ENCODE measurements at regions not wholly inside any gene's neighbourhood (a gene's known extent, or its start where the extent isn't known, plus 50 kb on each side); places are given as distances from the start of the nearest gene placed in this dataset.
A peak's percentile ranks its signal among the peaks of the same experiment; 100 is the strongest.

DNA sequence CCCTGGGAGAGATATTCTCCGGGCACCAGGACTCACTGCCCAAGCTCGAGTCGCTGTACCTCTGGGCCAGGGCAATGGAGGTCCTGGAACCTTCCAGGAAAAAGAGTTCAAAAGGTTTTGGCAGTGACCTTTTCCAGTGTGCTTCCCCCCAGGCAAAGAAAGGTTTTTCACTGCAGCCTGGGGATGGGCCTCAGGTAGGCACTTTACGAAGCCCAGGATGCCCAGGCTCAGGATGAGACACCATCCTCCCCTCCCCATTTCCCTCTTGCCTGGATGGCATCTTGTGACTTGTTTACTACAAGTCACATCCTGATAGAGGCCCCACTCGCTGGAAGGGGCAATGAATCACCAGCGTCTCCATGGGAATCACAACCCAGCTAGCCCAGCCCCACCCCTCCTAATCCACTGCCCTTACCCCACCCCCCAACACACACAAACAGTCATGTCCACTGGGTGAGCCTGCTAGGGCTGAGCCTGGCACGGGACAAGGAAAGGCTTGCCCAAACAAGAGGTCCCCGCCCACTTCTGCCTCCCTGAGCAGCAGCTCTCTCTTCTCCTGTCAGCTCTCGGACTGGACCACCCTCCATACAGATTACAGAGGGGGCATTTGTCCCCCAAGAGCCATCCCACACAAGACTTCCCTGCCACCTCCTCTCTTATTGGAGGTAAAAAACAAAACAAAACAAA is 93.8 kb upstream of the SMNDC1 start:
- peak; percentile 99 for DNase-seq

DNA sequence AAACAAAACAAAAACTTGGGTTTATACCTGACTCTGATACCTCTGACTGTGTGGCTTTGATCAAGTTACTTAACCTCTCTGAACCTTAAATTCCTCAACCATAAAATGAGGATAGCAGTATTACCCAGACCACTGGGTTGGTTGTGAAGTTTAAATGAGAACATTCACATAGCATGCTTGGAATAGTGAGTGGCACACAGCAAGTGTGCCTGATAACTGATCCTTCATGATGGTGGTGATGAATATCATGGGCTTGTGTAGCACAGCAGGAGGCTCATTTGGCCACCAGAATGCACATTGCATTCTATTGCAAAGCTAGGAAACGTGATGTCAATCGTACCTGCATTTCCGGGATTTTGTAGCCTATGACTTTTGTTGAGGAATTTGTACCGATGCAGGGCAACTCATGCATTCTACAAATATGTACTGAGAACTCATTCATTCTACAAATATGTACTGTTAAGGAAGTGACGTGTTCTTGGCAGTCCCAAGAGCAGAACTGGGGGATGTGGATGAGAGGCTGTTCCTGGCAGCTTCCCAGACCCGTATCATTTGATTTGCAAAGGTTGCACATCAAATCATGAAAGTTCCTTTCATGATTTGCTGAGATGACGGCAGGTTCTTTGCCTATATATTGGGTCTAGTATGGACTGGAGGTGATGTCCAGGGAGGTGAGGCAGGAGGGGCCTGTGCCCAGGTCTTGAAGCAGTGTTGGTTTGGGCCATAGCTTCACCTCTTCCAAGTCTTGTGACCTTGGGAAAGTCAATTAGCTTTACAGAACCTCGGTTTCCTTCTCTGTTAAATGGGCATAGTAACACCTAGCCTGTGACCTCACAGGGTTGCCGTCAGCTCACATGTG is 94.6 kb upstream of the SMNDC1 start:
- peak; percentile 98 for DNase-seq

DNA sequence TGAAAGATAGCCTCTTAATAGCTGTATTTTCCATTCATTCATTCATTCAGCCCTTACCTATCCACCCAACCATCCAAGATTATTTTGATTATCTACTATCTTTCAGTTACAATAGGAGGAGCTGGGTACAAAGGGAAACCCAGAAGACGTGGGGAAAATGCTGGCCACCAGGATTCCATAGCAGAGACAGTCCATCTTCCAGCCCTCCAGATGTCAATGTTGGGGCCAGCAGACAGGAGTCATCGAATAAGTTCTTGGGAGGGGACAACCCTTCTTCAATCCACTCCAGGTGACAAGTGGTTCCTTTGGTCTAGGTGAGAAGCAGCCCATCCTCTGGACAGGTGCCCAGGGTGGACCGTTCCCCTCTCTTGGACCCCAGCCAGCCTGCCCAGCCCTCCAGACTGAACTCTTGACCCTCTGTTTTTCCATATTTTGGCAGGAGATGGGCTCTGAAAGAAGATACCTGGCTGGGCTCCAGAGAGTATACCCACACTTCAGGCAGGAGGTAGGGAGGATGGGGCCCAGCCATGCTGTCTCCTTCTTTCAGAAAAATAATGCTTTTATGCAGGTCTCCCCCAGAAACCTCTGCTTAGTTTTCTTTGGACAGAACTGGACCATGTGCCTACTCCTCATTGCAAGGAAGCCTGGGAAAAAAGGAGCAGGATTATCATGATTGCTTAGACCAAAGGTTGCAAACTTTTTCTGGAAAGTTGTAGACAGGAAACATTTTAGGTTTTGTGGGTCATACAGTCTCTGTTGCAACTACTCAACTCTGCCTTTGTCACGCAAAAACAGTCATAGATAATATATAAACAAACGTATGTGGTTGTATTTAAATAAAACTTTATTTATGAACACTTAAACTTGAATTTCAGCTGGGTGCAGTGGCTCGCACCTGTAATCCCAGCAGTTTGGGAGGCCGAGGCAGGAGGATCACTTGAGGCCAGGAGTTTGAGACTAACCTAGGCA is 95.5 kb upstream of the SMNDC1 start:
- no peak for DNase-seq

DNA sequence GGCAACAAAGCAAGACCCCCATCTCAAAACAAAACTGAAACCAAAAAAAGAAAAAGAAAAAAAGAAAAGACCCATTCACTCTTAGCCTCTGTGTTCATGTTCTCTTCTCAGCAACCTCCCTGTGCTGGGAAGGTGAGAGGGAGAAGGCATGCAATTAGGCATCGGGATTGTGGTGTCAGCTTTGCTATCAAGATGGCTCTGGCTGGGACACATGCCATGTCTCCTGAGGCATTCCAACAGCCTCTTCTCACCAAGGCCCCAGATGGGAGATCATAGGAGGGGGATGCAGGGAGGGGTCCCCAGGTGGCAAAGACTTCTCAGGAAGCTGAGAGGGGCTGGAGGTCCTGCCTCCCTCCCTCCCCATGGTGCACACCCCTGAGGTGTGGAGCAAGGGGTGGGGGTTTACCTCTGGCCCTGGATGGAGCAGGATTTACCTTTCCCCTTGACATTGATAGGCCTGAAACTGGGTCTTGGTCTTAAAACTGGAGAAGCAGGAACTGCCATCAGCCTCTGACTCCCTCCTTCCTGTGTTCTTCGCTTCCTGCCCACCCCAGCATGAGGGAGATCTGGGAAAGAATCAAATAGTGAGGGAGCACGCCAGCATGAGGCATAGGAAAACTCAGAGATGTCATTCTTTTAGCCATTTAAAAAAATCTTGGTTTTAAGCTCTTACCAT is 96.2 kb upstream of the DUSP5 start:
- peak; percentile 62 for DNase-seq

DNA sequence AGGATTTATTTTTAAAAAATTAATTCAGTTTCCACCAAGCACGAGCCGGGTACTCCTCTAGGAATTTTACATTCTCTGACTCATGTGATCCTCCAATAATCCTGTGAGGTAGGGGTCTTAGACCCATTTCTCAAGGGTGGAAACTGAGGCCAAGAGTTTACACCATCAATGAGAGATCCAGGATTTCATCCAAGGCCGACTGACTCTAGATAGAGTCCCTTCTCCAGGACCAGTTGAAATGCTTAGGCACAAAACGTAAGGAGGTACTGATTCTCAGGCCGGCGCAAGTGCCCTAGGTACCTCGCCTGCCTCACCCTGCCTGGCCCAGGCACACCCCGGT is 95.7 kb upstream of the DUSP5 start:
- DNase-seq: no peak

DNA sequence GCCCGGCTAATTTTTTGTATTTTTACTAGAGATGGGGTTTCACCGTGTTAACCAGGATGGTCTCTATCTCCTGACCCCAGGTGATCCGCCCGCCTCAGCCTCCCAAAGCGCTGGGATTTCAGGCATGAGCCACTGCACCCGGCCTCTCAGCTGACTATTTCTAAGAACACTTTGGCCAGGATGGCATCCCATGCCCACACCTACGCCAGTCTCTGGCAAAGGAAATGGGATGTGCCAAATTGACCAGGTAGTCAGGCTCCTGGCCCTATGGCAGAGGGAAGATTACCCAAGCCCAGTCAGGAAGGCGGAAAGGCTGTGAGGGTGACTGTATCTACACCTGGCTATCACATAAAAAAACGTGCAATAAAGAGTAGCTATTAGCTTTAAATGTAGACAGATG is 94.1 kb upstream of the DUSP5 start:
- no peak for DNase-seq

DNA sequence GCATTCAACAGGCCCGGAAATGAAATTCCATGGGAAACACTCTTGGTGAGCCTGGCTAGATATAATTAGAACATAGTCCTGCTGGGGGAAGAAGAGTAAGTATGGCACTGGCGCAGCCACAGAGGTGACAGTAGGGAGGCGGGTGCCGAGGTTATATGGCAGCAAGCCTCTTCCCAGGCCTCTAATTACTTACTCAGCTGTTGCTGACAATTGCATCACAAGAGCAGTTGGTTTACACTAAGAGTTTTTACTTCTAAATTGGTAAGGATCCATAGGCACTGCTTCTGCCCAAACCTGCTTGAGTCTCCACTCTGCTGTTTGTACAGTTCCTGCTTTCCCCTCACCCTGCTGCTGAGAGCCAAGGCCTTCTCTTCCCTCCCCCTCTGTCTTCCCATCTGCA is 93.3 kb upstream of the DUSP5 start:
- DNase-seq: no peak

DNA sequence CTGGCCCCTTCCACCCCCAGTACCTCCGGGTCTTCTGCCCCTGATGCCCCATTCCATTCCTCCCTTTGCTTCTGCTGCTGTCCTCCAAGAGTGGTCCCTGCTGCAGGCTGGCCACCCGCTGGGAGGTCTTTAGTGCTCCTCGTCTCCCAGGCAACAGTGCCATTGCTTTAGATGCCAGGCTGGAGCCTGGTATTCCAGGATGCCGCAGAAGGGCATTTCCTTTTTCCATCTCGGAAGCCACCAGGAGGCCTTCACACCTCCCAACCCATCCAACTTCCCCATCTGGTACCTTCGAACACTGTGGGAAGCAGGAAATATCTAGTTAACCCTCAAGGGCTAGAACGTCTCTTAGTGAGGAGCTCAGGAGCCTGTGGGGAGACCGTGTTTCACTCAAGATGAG is 92.9 kb upstream of the DUSP5 start:
- no peak for DNase-seq

DNA sequence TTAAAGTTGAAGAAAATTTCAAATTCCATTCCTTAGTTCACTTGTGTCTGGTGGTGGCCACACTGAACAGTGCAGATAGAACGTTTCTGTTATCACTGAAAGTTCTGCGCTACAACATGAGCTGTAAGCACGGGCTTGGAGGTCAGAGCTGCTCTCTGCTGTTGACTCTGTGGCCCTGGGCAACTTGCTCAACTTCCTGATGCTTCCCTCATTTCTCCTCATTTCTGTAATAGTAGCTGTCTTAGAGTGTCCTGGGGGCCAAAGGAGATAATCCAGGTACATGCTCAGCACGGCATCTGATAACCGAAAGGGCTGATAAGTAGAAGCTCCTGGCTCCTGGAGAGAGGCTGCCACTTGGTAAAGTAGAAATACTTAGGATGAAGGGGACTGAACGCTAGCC is 92.3 kb upstream of the DUSP5 start:
- DNase-seq: no peak

DNA sequence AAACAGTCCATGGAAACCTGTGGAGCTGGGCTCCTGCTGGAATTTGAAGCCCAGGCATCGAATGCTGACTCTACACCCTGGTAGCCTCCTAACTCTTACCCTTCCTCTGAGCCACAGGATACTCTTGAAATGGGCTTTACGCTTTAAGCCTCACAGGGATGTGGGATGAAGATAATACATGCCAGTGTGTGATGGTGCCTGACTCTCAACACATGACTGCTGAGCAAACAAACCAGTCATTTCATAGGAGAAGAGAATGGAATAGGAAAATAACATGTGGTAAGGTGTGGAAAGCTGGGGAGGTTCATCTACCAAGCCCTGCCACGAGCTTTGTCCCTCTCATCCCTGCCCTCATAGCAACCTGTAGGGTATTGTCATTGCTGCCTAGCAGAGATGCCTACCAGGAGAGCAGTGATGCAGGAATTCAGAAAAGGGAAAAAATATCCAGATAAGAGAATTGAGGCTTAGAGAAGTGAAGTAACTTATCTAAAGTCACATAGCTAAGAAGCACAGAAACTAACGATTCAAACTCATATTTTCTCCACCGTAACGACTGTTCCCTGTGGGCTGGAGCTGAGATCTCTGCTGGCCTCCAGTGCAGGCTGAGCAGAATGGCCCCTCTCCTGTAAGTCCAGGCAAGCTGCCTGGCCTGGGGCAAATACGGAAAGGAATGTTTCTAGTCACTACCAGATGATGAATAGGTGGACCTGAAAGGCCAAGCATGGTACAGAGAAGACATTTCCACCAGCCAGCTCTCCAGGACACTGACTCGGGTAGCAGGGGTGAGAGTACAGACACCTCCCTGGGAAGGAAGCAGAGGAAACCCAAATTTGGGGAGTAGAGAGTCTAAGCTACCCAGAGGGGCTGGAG is 90.2 kb upstream of the DUSP5 start:
- no peak for DNase-seq

DNA sequence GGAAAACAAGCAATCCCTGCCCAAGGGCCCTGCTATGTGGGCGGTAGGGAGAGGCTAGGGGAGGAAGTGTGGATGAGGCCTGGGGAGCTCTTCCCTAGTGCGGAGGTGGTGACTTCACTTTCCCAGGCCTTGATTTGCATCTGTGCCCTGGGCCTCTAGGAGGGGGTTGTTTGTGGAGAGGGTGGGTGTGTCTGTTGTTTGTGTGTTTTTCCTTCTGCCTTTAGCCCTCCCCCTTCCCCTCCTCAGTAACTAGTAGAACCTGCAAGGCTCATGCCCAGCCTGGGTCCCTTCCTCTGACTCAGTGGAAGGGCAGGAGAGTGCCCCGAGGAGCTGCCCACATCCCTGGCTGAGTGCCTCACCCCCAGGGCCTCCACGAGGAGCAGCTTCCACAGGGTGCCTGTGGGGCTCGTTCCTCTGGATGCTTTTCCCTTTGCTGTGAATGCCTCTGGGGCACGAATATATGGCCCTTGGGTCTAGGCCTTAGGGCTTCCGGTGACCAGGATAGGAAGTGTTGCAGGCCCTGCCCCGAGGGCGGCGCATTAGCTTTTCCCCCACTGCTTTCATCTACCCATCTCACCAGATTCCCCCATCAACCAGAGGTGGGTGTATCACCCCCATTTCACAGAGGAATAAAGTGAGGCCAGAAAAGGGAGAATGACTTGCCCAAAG is 89.4 kb upstream of the DUSP5 start:
- DNase-seq: peak; percentile 51

DNA sequence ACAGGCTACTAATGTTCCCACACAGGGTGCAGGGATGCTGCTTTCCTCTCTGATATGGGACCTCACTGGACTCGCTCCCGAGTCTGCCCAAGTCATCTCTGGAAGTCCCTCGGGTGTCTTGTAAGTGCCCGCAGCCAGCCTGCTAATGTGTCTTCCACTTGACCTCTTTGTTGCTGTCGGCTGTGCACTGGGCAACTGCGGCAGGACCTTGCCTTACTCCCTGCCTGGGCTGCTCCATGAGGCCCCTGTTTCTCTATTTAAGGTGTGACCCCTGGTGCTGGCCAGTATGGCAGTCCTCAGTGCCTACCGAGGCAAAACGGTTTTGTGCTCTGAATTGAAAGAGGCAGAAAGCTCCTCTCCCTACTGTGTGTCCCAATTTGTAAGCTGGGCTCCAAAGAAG is 88.8 kb upstream of the DUSP5 start:
- DNase-seq: no peak

DNA sequence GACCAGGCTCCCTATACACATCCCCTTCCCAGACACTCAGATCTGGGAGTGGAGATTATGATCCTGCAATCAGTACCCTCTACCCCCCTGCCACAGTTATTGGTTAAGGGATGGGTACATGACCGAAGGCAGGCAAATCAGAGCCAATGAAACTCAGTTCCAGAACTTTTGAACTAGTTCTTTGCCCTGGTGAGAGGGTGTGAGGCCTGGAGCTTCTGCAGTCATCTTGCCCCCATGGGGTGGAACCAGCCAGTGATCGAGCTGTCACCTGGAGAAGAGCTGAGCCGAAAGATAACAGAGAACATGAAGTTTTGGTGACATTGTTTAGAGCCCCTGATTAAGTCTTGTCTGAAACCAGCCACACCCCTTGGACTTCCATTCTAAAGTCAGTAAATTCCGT is 88.2 kb upstream of the DUSP5 start:
- no peak for DNase-seq

DNA sequence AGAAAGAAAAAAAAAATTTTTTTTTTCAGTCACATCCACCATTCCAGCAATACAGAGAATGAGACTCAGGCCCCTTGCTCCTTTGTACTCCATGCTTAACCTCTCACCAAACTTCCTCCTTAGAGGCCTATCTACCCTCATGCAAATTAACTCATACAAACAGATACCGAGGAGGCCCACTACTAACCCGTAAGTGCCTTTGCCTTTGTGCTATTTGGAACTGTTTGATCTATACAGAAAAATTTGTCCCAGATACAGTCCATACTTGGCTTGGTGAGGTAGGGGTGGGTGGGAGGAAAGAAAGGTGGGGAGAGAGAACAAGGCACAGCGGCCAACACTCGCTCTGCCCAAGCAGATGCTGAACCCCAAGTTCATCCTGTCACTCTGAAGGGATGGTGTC is 87.8 kb upstream of the DUSP5 start:
- no peak for DNase-seq

DNA sequence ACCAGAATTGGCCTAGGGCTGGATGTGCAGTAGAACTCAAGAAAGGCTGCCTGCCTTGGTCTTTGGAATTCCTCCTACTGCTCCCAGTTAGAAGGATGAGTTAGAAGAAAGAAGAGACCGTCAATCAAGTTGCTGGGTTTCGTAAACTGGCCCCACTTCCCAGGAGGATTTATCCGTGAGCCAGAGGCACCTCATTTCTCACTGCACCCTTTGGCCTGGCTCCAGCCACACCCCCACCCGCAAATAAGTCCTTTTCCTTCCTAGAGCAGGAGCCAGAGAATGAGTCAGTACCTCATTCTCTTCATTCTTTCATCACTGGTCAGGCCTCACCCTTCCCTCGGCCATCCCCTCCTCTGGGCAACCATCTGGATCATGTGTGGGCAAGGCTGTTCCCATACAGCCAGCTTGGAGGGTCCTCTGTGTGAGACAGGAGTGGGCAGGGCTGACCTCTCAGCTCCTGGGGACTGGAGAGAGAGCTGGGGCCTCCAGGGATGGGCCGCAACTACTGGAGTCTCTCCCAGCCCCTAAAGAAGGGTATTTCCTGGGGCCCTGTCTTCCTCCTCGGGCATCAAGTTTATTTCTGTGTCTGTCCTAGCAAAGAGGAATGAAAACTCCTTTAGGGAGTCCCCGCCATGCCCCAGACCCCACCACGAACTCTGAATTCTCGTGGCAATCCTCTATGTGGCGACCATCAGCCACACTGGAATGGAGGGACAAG is 87.2 kb upstream of the DUSP5 start:
- peak; percentile 79 for DNase-seq

DNA sequence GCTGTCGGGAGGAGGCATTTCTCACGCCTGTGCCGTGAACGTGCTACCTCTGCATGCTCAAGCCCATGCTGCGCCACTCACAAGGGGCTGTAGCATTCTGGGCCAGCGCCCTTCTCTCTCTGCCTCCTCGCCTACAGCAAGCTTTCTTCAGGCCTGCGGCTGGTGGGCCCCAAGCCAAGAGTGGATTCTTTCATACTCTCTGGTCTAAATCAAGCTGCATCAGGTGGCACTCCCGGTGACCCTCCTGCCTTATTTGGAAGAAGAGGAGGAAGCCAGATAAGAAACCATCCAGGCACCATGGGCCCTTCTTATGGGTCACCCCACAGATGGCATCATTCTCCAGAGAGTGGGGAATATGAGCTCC is 86.7 kb upstream of the DUSP5 start:
- DNase-seq: peak; percentile 56

DNA sequence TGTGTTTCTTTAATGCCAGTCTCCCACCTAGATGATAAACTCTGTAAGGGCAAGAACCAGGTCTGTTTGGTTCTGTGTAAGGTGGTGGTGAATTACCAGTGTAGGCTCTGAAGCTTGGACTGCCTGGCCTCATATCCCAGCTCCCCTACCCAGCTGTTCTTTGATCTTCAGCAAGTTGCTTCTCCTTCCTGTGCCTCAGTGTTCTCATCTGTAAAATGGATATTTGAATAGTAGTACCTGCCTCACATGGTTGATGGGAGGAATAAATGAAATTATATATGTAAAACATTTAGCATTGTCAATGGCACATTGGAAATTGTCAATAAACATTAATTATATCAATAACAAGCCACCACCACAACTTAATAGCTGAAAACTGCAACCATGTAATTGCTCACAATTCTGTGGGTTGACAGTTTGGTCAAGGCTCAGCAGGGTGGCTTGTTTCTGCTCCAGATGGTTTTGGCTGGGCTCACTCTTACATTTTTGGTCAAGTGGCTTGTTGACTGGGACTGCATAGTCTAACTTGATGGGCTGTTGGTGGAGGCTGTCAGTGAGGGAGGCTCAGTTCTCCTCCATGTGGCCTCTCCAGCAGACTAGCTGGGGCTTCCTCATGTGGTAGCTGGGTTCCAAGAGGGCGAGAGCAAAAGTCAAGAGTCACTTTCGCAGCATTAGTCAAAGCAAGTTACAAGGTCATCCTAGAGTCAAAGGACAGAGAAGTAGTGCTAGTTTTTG is 84.5 kb upstream of the DUSP5 start:
- no peak for DNase-seq

DNA sequence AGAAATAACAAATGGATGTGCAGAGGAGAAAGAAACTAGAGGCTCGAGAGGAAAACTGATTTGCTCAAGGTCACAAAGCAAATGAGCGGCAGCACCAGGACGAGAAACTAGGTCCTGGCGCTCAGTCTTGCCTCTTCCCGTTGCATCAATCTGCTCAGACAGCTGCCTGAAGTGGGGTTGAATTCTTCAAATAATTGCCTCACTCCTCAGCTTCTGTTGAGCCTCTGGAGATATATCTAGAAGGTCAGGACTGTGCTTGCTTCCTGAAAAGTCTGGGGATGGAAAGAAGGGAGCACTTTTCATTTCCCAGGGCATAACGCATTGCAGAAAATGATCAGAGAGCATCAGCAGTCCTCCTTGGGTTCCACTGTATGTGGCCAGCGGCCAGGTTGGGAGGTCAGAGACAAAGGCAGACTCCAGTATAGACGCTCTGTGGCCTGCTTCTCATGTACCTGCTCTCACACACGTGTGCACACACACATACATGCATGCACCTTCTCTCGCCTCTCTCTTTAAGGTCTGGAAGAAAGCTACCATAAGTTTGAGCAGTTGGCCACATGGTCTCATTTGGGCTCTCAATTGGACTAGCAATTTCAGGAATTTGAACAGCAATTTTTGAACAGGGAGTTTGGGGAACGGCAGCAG is 83.7 kb upstream of the DUSP5 start:
- no peak for DNase-seq

Data from dermis blood vessel endothelial cell (primary cell).